ENCODE measurements at regions not wholly inside any gene's neighbourhood (a gene's known extent, or its start where the extent isn't known, plus 50 kb on each side); places are given as distances from the start of the nearest gene placed in this dataset.
"Not testable (repeated sequence)": the region's sequence is repeated elsewhere in the genome, so short reads cannot be mapped to it uniquely, and the experiment has no call there.

GRCh38 chr6:58063542-58063941 is 746.1 kb downstream of the PRIM2 start:
- H3K9me2 ChIP-seq (ENCODE audit: insufficient read depth); H3K4me3 ChIP-seq; DNase-seq; H3K4me1 ChIP-seq (ENCODE audit: insufficient read depth); H3K27ac ChIP-seq; H4K20me1 ChIP-seq (ENCODE audit: insufficient read depth); H3K9me3 ChIP-seq (ENCODE audit: low read depth); H3K79me2 ChIP-seq (ENCODE audit: insufficient read depth); in situ Hi-C loops (cut with MboI); H2AFZ ChIP-seq; H3F3A ChIP-seq (ENCODE audit: insufficient read depth); H3K36me3 ChIP-seq (ENCODE audit: low read depth); H3K9ac ChIP-seq; H3K4me2 ChIP-seq (ENCODE audit: unreplicated experiment); H3K27me3 ChIP-seq (replicated peaks; ENCODE audit: insufficient read depth): not testable (repeated sequence)
- 19 to 20% methylated on average over 1 of the region's 1 CpG for WGBS, 2 experiments (ENCODE audit: low coverage in 1 of 2, low lambda C conversion rate in 2 of 2, missing lambda C conversion rate in 2 of 2)

DNA sequence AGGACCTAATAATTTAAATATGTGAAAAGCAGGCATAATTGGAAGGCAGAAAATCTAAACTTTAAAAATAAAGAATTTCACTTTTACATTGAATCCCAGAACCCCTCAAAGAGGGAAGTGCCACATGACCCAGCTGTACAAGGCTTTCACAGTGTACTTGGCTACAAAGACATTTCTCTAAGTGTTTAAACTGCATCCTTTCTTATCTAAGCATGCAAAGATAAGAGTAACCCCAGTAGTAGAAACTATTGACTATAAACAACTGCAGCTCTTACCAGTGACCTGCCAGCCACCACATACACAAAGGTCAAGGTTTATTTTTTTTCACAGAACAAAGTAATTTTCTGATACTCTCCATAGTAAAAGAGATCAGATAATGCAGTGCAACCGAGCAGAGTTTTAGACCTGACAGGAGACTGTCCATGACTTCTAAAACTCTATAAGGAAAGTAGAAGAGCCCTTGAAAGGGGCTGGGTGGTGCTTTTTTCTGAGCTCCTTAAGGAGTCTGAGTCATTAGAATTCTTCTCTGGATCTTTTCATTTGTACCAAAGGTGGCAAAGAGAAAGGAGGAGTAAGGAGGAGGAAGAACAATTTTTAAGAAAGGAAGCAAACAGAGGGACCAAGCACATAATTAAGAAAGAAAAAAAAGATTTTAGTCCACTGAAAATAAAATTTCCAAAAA is 750.6 kb downstream of the PRIM2 start:
- H2AFZ ChIP-seq; H3K4me1 ChIP-seq (ENCODE audit: insufficient read depth); H3K4me2 ChIP-seq (ENCODE audit: unreplicated experiment); H3K36me3 ChIP-seq (ENCODE audit: low read depth); H3K4me3 ChIP-seq; H3K27ac ChIP-seq; H4K20me1 ChIP-seq (ENCODE audit: insufficient read depth); H3F3A ChIP-seq (ENCODE audit: insufficient read depth); H3K79me2 ChIP-seq (ENCODE audit: insufficient read depth); H3K27me3 ChIP-seq (replicated peaks; ENCODE audit: insufficient read depth); H3K9me3 ChIP-seq (ENCODE audit: low read depth); H3K9ac ChIP-seq; DNase-seq; in situ Hi-C loops (cut with MboI); H3K9me2 ChIP-seq (ENCODE audit: insufficient read depth): not testable (repeated sequence)
- WGBS, 2 experiments (ENCODE audit: low coverage in 1 of 2, low lambda C conversion rate in 2 of 2, missing lambda C conversion rate in 2 of 2), result 30 to 64% methylated on average over 1 of the region's 1 CpG

DNA sequence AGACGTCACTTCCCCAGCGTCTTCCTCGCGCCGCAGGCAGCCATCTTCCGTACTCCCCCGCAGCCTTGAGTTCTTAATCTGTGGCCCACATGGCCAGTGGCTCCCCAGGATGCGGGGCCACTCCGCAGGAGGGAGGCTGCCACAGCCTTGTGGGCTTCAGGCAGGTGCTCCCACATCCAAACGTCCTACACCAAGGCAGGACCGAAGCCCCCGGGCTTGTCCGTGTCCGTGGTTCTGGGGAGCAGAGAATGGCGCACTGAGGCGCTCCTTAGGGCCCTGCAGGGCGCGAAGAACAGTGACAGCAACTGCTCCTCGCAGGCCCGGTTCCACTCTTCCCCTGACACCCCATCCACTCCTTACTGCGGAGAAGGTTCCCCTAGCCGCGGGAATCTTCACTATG is 755.8 kb downstream of the PRIM2 start:
- Histone ChIP-seq H3K79me2 (ENCODE audit: insufficient read depth) (no peaks in the 10 kb centered on the region), H3K9me2 (ENCODE audit: insufficient read depth) (no peaks in the 10 kb centered on the region), H3K4me1 (ENCODE audit: insufficient read depth) (no peaks in the 10 kb centered on the region), H3K4me2 (ENCODE audit: unreplicated experiment) (no peak overlapping the region), H3K4me3 (no peak overlapping the region), H3K27me3 (replicated peaks; ENCODE audit: insufficient read depth) (no peaks in the 10 kb centered on the region), H3K9ac (no peak overlapping the region), H4K20me1 (ENCODE audit: insufficient read depth) (no peaks in the 10 kb centered on the region), H3K36me3 (ENCODE audit: low read depth) (no peaks in the 10 kb centered on the region), H3K9me3 (ENCODE audit: low read depth) (no peaks in the 10 kb centered on the region), H3K27ac (no peak overlapping the region), H3F3A (ENCODE audit: insufficient read depth) (no peaks in the 10 kb centered on the region), H2AFZ (no peak overlapping the region)
- no peak for DNase-seq
- in situ Hi-C loops (cut with MboI), result no loop called here
- WGBS, 2 experiments (ENCODE audit: low coverage in 1 of 2, low lambda C conversion rate in 2 of 2, missing lambda C conversion rate in 2 of 2), result 74 to 77% methylated on average over 23 of the region's 23 CpGs
- no peak for TF ChIP-seq EZH2 (IDR thresholded peaks at IDR 0.05; ENCODE audit: insufficient read depth, poor library complexity, severe bottlenecking)
- no peak for TF ChIP-seq EZH2phosphoT487 (IDR thresholded peaks at IDR 0.05; ENCODE audit: insufficient read depth, low read depth)

DNA sequence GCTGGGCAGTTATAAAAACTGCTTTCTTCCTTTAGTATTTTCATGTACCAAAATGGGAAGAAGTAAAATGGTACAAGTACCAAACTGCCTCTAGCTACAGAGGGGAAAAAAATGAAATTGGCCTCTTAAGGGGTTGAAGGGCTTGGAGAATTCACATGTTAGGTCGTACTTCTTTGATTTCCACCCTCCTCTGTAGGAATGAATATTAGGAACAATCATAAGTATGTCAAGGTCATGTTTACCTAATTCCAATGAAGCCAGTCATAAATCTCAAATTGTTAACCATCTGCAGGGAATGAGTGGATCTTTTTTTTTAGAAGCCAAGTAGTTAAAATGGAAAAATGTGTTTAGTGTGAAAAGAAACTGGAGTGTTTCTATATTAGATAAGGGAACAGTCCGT is 772.6 kb downstream of the PRIM2 start:
- DNase-seq; H3K36me3 ChIP-seq (ENCODE audit: low read depth); H3K4me2 ChIP-seq (ENCODE audit: unreplicated experiment); H3K27ac ChIP-seq; H3K79me2 ChIP-seq (ENCODE audit: insufficient read depth); H4K20me1 ChIP-seq (ENCODE audit: insufficient read depth); H3K27me3 ChIP-seq (replicated peaks; ENCODE audit: insufficient read depth); H3K9ac ChIP-seq; H3K4me1 ChIP-seq (ENCODE audit: insufficient read depth); in situ Hi-C loops (cut with MboI); H3F3A ChIP-seq (ENCODE audit: insufficient read depth); H3K4me3 ChIP-seq; H2AFZ ChIP-seq; H3K9me2 ChIP-seq (ENCODE audit: insufficient read depth); H3K9me3 ChIP-seq (ENCODE audit: low read depth): not testable (repeated sequence)
- WGBS, 2 experiments (ENCODE audit: low coverage in 1 of 2, low lambda C conversion rate in 2 of 2, missing lambda C conversion rate in 2 of 2), result 14 to 30% methylated on average over 2 of the region's 2 CpGs

DNA sequence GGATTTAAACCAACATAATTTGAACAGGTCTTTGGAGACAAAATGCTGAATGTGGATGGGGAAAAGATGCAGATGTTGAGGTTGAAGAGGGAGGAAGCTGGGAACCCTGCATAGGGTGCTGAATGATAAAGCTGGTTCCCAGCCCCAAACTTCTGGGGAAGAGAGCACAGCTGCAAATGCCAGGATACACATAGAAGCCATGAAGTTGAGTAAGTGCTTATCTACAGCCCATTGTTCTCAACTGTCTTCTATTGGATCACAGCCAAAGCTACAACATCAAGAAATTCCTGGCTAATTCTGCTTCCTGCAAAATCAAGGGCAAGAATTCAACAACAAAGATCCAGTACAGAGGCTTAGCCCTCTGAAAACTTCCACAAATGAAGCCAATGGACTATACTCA is 779.8 kb downstream of the PRIM2 start:
- in situ Hi-C loops (cut with MboI); H3K9me3 ChIP-seq (ENCODE audit: low read depth); H3K4me2 ChIP-seq (ENCODE audit: unreplicated experiment); H3K4me1 ChIP-seq (ENCODE audit: insufficient read depth); H3F3A ChIP-seq (ENCODE audit: insufficient read depth); H3K27ac ChIP-seq; H3K4me3 ChIP-seq; H4K20me1 ChIP-seq (ENCODE audit: insufficient read depth); H2AFZ ChIP-seq; DNase-seq; H3K79me2 ChIP-seq (ENCODE audit: insufficient read depth); H3K36me3 ChIP-seq (ENCODE audit: low read depth); H3K9ac ChIP-seq; H3K9me2 ChIP-seq (ENCODE audit: insufficient read depth); H3K27me3 ChIP-seq (replicated peaks; ENCODE audit: insufficient read depth): not testable (repeated sequence)
